ENCODE measurements at regions not wholly inside any gene's neighbourhood (a gene's known extent, or its start where the extent isn't known, plus 50 kb on each side); places are given as distances from the start of the nearest gene placed in this dataset.

DNA sequence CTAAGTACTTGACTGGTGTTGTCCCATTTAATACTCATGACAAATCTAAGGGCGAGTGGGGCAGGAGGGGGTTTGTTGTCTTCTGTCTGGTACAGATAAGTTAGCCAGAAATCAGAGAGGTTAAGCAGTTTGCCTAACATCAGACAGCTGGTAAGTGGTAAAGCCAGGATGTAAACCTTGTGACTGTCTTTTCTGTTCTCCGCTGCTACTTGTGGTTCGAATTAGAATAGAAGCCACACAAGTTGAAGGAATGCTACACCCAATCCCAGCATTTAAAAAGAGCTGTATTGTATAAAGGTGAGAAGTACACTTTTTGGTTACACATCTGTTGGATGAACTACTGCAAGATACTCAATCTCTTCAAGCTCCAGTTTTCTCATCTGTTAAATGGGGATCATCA is 474.7 kb upstream of the SUCLG2 start:
- Histone ChIP-seq H3K36me3 (ENCODE audit: insufficient read depth, low read length) (no peaks in the 10 kb centered on the region), H3K9ac (ENCODE audit: low read length) (no peak overlapping the region), H2AFZ (ENCODE audit: low read length) (no peak overlapping the region), H3K4me1 (ENCODE audit: insufficient read depth, low read length, severe bottlenecking) (no peaks in the 10 kb centered on the region), H3K27me3 (ENCODE audit: insufficient read depth, low read length) (no peaks in the 10 kb centered on the region), H3K9me2 (ENCODE audit: low read depth, low read length) (no peaks in the 10 kb centered on the region), H3K27ac (ENCODE audit: low read depth, low read length, poor library complexity, severe bottlenecking) (no peak overlapping the region), H3K4me3 (ENCODE audit: low read depth, low read length, poor library complexity, severe bottlenecking) (no peak overlapping the region), H3F3A (ENCODE audit: insufficient read depth, low read length) (no peaks in the 10 kb centered on the region), H3K79me2 (ENCODE audit: insufficient read depth, low read length) (no peaks in the 10 kb centered on the region), H3K9me3 (ENCODE audit: low read length) (no peaks in the 10 kb centered on the region), H3K4me2 (ENCODE audit: low read length) (no peak overlapping the region), H4K20me1 (ENCODE audit: insufficient read depth, low read length) (no peaks in the 10 kb centered on the region)
- TF ChIP-seq CTCF (IDR thresholded peaks at IDR 0.05; ENCODE audit: low read length) (no peak), EZH2 (IDR thresholded peaks at IDR 0.05; ENCODE audit: borderline replicate concordance, low read length) (no peak)

GRCh38 chr3:68123231-68123630 is 468.8 kb upstream of the SUCLG2 start:
- no peak for TF ChIP-seq CTCF (IDR thresholded peaks at IDR 0.05; ENCODE audit: low read length)
- no peak for TF ChIP-seq EZH2 (IDR thresholded peaks at IDR 0.05; ENCODE audit: borderline replicate concordance, low read length)
- no peaks in the 10 kb centered on the region for H3K9me3 ChIP-seq (ENCODE audit: low read length)
- H2AFZ ChIP-seq (ENCODE audit: low read length), result no peak overlapping the region
- no peaks in the 10 kb centered on the region for H3K27me3 ChIP-seq (ENCODE audit: insufficient read depth, low read length)
- no peaks in the 10 kb centered on the region for H3K79me2 ChIP-seq (ENCODE audit: insufficient read depth, low read length)
- H3K4me2 ChIP-seq (ENCODE audit: low read length), result no peak overlapping the region
- H3K27ac ChIP-seq (ENCODE audit: low read depth, low read length, poor library complexity, severe bottlenecking), result no peak overlapping the region
- H3K9me2 ChIP-seq (ENCODE audit: low read depth, low read length), result no peaks in the 10 kb centered on the region
- H3K4me3 ChIP-seq (ENCODE audit: low read depth, low read length, poor library complexity, severe bottlenecking), result no peak overlapping the region
- H3F3A ChIP-seq (ENCODE audit: insufficient read depth, low read length), result no peaks in the 10 kb centered on the region
- H4K20me1 ChIP-seq (ENCODE audit: insufficient read depth, low read length), result no peaks in the 10 kb centered on the region
- no peaks in the 10 kb centered on the region for H3K4me1 ChIP-seq (ENCODE audit: insufficient read depth, low read length, severe bottlenecking)
- no peak overlapping the region for H3K9ac ChIP-seq (ENCODE audit: low read length)
- no peaks in the 10 kb centered on the region for H3K36me3 ChIP-seq (ENCODE audit: insufficient read depth, low read length)

DNA sequence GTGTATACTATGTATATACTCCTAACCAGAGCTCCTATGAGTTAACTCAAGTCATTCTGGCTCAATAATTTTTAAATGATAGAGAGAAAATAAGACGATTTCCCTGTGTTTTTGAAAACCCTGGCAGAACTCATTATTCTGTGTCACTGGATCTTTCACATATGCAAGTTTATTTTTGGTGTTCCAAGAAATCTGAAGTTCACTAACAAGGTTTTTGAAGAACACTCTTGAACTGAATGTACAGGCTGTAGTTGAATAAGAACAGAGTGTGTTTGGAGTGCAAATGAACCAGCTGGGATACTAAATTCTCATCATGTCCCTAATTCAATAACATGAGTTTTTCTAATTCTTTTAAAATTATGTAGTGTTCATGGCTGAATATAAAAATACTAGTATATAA is 466.9 kb upstream of the SUCLG2 start:
- no peaks in the 10 kb centered on the region for H3K9me3 ChIP-seq (ENCODE audit: low read length)
- no peaks in the 10 kb centered on the region for H3K79me2 ChIP-seq (ENCODE audit: insufficient read depth, low read length)
- no peak overlapping the region for H3K4me3 ChIP-seq (ENCODE audit: low read depth, low read length, poor library complexity, severe bottlenecking)
- H3K27me3 ChIP-seq (ENCODE audit: insufficient read depth, low read length), result no peaks in the 10 kb centered on the region
- H3K9me2 ChIP-seq (ENCODE audit: low read depth, low read length), result no peaks in the 10 kb centered on the region
- no peak overlapping the region for H3K9ac ChIP-seq (ENCODE audit: low read length)
- no peaks in the 10 kb centered on the region for H3K4me1 ChIP-seq (ENCODE audit: insufficient read depth, low read length, severe bottlenecking)
- H3K36me3 ChIP-seq (ENCODE audit: insufficient read depth, low read length), result no peaks in the 10 kb centered on the region
- TF ChIP-seq EZH2 (IDR thresholded peaks at IDR 0.05; ENCODE audit: borderline replicate concordance, low read length), result no peak
- TF ChIP-seq CTCF (IDR thresholded peaks at IDR 0.05; ENCODE audit: low read length), result no peak
- no peak overlapping the region for H3K27ac ChIP-seq (ENCODE audit: low read depth, low read length, poor library complexity, severe bottlenecking)
- no peak overlapping the region for H3K4me2 ChIP-seq (ENCODE audit: low read length)
- no peak overlapping the region for H2AFZ ChIP-seq (ENCODE audit: low read length)
- no peaks in the 10 kb centered on the region for H3F3A ChIP-seq (ENCODE audit: insufficient read depth, low read length)
- H4K20me1 ChIP-seq (ENCODE audit: insufficient read depth, low read length), result no peaks in the 10 kb centered on the region

Measured in OCI-LY1 (cell line).